IMR-90 (cell line): ENCODE measurements at regions not wholly inside any gene's neighbourhood (a gene's known extent, or its start where the extent isn't known, plus 50 kb on each side); places are given as distances from the start of the nearest gene placed in this dataset.
A peak's percentile ranks its signal among the peaks of the same experiment; 100 is the strongest.

Source experiments
- ATAC-seq: fragments of 200-7000 bp; cut with Tn5 transposase; 2 replicates; pipeline ENCODE4 v1.9.1; 2020; ENCODE audit warnings: low read depth, mild to moderate bottlenecking, moderate library complexity
- BruUV-seq: library from RNA; stranded (reverse); fragments of 400-500 nt; replicated peaks from 2 replicates; lab custom pipeline; 2021; lab: Mats Ljungman, UMichigan
- CTCF ChIA-PET: fragments of 300-600 bp; formaldehyde crosslinking; extraction: SDS; loops from one replicate; lab custom pipeline; 2021; ENCODE audit warnings: antibody characterized with exemption; lab: Yijun Ruan, JAX
- POLR2A ChIA-PET: fragments of 300-600 bp; sonication (Branson Sonifier 250); formaldehyde crosslinking; loops from one replicate; lab custom pipeline; 2022; ENCODE audit warnings: antibody characterized with exemption; ENCODE audit not compliant: unreplicated experiment; lab: Charles Lee
- DNase-seq: peaks from one replicate; pipeline ENCODE4 v3.0.0; 2013
- H2AFZ ChIP-seq: replicated peaks from 2 replicates; pipeline ENCODE3; 2013; ENCODE audit warnings: low read length, mild to moderate bottlenecking; ENCODE audit not compliant: poor library complexity
- H2AK5ac ChIP-seq: 2 replicates; pipeline ENCODE4 v1.6.1; 2013; ENCODE audit warnings: low read depth, low read length, inconsistent platforms
- H2AK9ac ChIP-seq: replicated peaks from 2 replicates; pipeline ENCODE3; 2013; ENCODE audit warnings: mild to moderate bottlenecking, low read depth, low read length, moderate library complexity; ENCODE audit not compliant: poor library complexity
- H2BK120ac ChIP-seq: 2 replicates; pipeline ENCODE4 v1.6.1; 2013; ENCODE audit warnings: low read depth, low read length, inconsistent platforms
- H2BK15ac ChIP-seq: 3 replicates; pipeline ENCODE4 v1.6.1; 2013; ENCODE audit warnings: low read depth, low read length, inconsistent platforms
- H2BK20ac ChIP-seq: 2 replicates; pipeline ENCODE4 v1.6.1; 2013; ENCODE audit warnings: low read depth, mild to moderate bottlenecking, inconsistent platforms, low read length, moderate library complexity
- H2BK5ac ChIP-seq: 2 replicates; pipeline ENCODE4 v1.6.1; 2013; ENCODE audit warnings: mild to moderate bottlenecking, low read depth, low read length, inconsistent platforms; ENCODE audit not compliant: poor library complexity, severe bottlenecking
- H3K14ac ChIP-seq: replicated peaks from 2 replicates; pipeline ENCODE4 v1.6.1; 2013; ENCODE audit warnings: low read depth, low read length, inconsistent platforms
- H3K18ac ChIP-seq: 2 replicates; pipeline ENCODE4 v1.6.1; 2013; ENCODE audit warnings: low read depth, low read length, control low read depth
- H3K23ac ChIP-seq: 2 replicates; pipeline ENCODE4 v1.6.1; 2013; ENCODE audit warnings: low read depth, low read length, inconsistent platforms
- H3K27ac ChIP-seq: 2 replicates; pipeline ENCODE4 v1.5.1; 2013; ENCODE audit warnings: mild to moderate bottlenecking, control low read depth, low read length; ENCODE audit not compliant: insufficient read depth
- H3K27me3 ChIP-seq: 2 replicates; pipeline ENCODE4 v1.6.1; 2013; ENCODE audit warnings: low read length; ENCODE audit not compliant: control insufficient read depth, insufficient read depth
- H3K36me3 ChIP-seq: 2 replicates; pipeline ENCODE4 v1.6.1; 2013; ENCODE audit warnings: low read length, mixed read lengths; ENCODE audit not compliant: control insufficient read depth, insufficient read depth
- H3K4ac ChIP-seq: 2 replicates; pipeline ENCODE4 v1.6.1; 2013; ENCODE audit warnings: low read depth, low read length, inconsistent platforms
- H3K4me1 ChIP-seq: 2 replicates; pipeline ENCODE4 v1.6.1; 2013; ENCODE audit warnings: low read length, mixed read lengths; ENCODE audit not compliant: control insufficient read depth, insufficient read depth
- H3K4me2 ChIP-seq: 2 replicates; pipeline ENCODE4 v1.6.1; 2013; ENCODE audit warnings: low read depth, mild to moderate bottlenecking, control low read depth, low read length, moderate library complexity
- H3K4me3 ChIP-seq: 2 replicates; pipeline ENCODE4 v1.5.1; 2013; ENCODE audit warnings: low read depth, mild to moderate bottlenecking, control low read depth, low read length, moderate library complexity; ENCODE audit not compliant: insufficient read depth
- H3K56ac ChIP-seq: 2 replicates; pipeline ENCODE4 v1.6.1; 2013; ENCODE audit warnings: low read length, inconsistent platforms; ENCODE audit not compliant: insufficient read depth; ENCODE audit errors: extremely low read depth
- H3K79me1 ChIP-seq, 2 experiments: 2 replicates each; pipeline ENCODE4 v1.6.1; 2013; ENCODE audit warnings: low read length in 2 of 2, inconsistent platforms in 1 of 2, low read depth in 1 of 2
- H3K9ac ChIP-seq: 2 replicates; pipeline ENCODE4 v1.6.1; 2013; ENCODE audit warnings: low read depth, low read length, control low read depth
- H3K9me1 ChIP-seq: 2 replicates; pipeline ENCODE4 v1.6.1; 2013; ENCODE audit warnings: low read length, inconsistent platforms; ENCODE audit not compliant: insufficient read depth
- H3K9me3 ChIP-seq: 2 replicates; pipeline ENCODE4 v1.6.1; 2013; ENCODE audit warnings: low read length; ENCODE audit not compliant: control insufficient read depth, insufficient read depth
- H4K20me1 ChIP-seq: 2 replicates; pipeline ENCODE4 v1.6.1; 2013; ENCODE audit warnings: low read length, inconsistent platforms; ENCODE audit not compliant: insufficient read depth
- H4K5ac ChIP-seq: 2 replicates; pipeline ENCODE4 v1.6.1; 2013; ENCODE audit warnings: mild to moderate bottlenecking, low read depth, low read length, control low read depth
- H4K8ac ChIP-seq, 2 experiments: 2 replicates each; pipeline ENCODE4 v1.6.1; 2013; ENCODE audit warnings: low read depth in 2 of 2, low read length in 2 of 2, control low read depth in 1 of 2, inconsistent platforms in 1 of 2
- H4K91ac ChIP-seq: 2 replicates; pipeline ENCODE4 v1.6.1; 2013; ENCODE audit warnings: low read depth, low read length, inconsistent platforms; ENCODE audit not compliant: insufficient read depth
- BHLHE40 ChIP-seq: fragments of 150-350 bp; IDR thresholded peaks from 2 replicates; pipeline ENCODE4 v1.6.1; 2016; ENCODE audit warnings: mild to moderate bottlenecking, low read depth, low read length
- CHD1 ChIP-seq: IDR thresholded peaks from 2 replicates; pipeline ENCODE4 v1.6.1; 2012; ENCODE audit warnings: low read depth, low read length, improper control_type of control experiment
- FOS ChIP-seq: fragments of 150-350 bp; IDR thresholded peaks from 2 replicates; pipeline ENCODE4 v1.6.1; 2016; ENCODE audit warnings: low read depth, low read length
- MAFK ChIP-seq: IDR thresholded peaks from 2 replicates; pipeline ENCODE4 v1.6.1; 2012; ENCODE audit warnings: low read depth, low read length, improper control_type of control experiment
- MAZ ChIP-seq: IDR thresholded peaks from 2 replicates; pipeline ENCODE4 v1.6.1; 2012; ENCODE audit warnings: low read depth, mild to moderate bottlenecking, low read length, improper control_type of control experiment, moderate library complexity, borderline replicate concordance
- NFE2L2 ChIP-seq: fragments of 150-350 bp; IDR thresholded peaks from 2 replicates; pipeline ENCODE4 v1.6.1; 2016; ENCODE audit warnings: low read depth, mild to moderate bottlenecking, low read length
- POLR2A ChIP-seq: IDR thresholded peaks from 2 replicates; pipeline ENCODE4 v1.6.1; 2012; ENCODE audit warnings: mild to moderate bottlenecking, low read depth, low read length
- RAD21 ChIP-seq: IDR thresholded peaks from 2 replicates; pipeline ENCODE4 v1.6.1; 2012; ENCODE audit warnings: low read length, improper control_type of control experiment
- RCOR1 ChIP-seq: IDR thresholded peaks from 2 replicates; pipeline ENCODE4 v1.6.1; 2012; ENCODE audit warnings: mild to moderate bottlenecking, low read length, improper control_type of control experiment; ENCODE audit not compliant: insufficient replicate concordance
- RFX5 ChIP-seq: IDR thresholded peaks from 2 replicates; pipeline ENCODE4 v1.8.0; 2012; ENCODE audit warnings: low read depth, mild to moderate bottlenecking, low read length, moderate library complexity
- WGBS, 2 experiments: methylation state at CpG; one replicate each; pipeline versions ENCODE4 v1.1.5 to v1.1.7; 2013; ENCODE audit warnings: missing lambda C conversion rate in 2 of 2; ENCODE audit not compliant: insufficient read length in 1 of 2; ENCODE audit errors: extremely low coverage in 2 of 2; 5-methylcytosine and 5-hydroxymethylcytosine counted together
- dilution Hi-C: fragments of 300-500 bp; cut with HindIII; formaldehyde crosslinking; loops from one replicate; pipeline ENCODE4 v1.14.3; 2018; ENCODE audit warnings: low sequenced_read_pairs; ENCODE audit not compliant: unreplicated experiment
- in situ Hi-C: fragments of 300-500 bp; cut with MboI; formaldehyde crosslinking; loops from 3 replicates; pipeline ENCODE4 v1.14.3; 2019; ENCODE audit warnings: low sequenced_read_pairs, inconsistent platforms, mixed read lengths
- intact Hi-C: fragments of 100-400 bp; cut with micrococcal nuclease; formaldehyde crosslinking; loops from 2 replicates; pipeline ENCODE4 v1.10.0; 2022
- TF ChIP-seq, protein P1 (sequence below): fragments of 150-350 bp; IDR thresholded peaks from 2 replicates; pipeline ENCODE4 v1.6.1; 2017; ENCODE audit warnings: mild to moderate bottlenecking, antibody characterized with exemption, low read length, low read depth
- TF ChIP-seq, protein P2 (sequence below): conservative IDR thresholded peaks from 2 replicates; pipeline ENCODE4 v1.5.1; 2012; ENCODE audit warnings: mild to moderate bottlenecking, low read depth, low read length, improper control_type of control experiment

DNA sequence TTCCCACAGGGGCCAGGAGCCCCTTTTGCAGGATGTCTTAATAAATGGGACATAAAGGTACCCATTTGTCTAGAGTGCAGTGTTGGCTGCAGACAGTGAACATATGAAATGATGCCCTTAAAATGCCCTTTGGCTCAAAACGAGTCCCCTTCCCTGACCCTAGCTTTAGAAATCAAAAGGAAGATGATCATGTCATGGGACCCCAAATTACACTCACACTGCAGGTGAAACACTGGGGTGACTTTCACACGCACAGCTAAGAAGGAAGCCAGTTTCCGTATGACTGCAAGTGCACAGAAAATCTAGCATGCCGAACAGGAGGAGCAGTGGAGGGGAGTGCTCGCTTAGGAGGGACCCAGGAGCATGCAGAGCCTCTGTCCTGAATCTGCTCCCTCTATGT is 154.5 kb upstream of the KLF14 start:
- no peaks in the 10 kb centered on the region for H3K9me3 ChIP-seq
- peak overlapping the region; percentile 90; the same call in 1 of the 2 replicates for H2BK20ac ChIP-seq
- H4K20me1 ChIP-seq: peaks cover 93% of the 10 kb centered on the region
- in situ Hi-C loops: no loop called here
- DNase-seq (no peak), ATAC-seq (no peak)
- H2AK9ac ChIP-seq: no peak overlapping the region
- peak overlapping the region; percentile 6 for H3K4me2 ChIP-seq
- peaks cover 0 to 45% of the 10 kb centered on the region in 2 experiments; a peak in 3 of 4 replicates for H3K79me1 ChIP-seq
- H3K27ac ChIP-seq: peak overlapping the region; percentile 84
- peak overlapping the region; percentile 37; the same call in 2 of the 3 replicates for H2BK15ac ChIP-seq
- H4K5ac ChIP-seq: peak overlapping the region; percentile 65
- H4K8ac ChIP-seq: peak overlapping the region; percentile 25 to 90
- peak overlapping the region; percentile 94 for H3K4ac ChIP-seq
- POLR2A ChIA-PET: interaction anchor here (0.6 kb wide), 1 partner anchor 11 kb away, joined by 4 read pairs; no protein-coding TSS in a partner anchor
- peaks cover 45% of the 10 kb centered on the region for H3K4me1 ChIP-seq
- peak overlapping the region; percentile 36 for H2AFZ ChIP-seq
- H3K56ac ChIP-seq: peak overlapping the region; percentile 72
- peak overlapping the region; percentile 42 for H3K9ac ChIP-seq
- BruUV-seq: no TSS peak
- intact Hi-C loops: no loop called here
- peaks cover 24% of the 10 kb centered on the region for H3K9me1 ChIP-seq
- H3K23ac ChIP-seq: peak overlapping the region; percentile 91
- CTCF ChIA-PET: interaction anchor here (1.3 to 1.8 kb wide), 2 partner anchors 8 to 16 kb away, joined by 3 to 11 read pairs; no protein-coding TSS in a partner anchor
- peak overlapping the region; percentile 20 for H3K18ac ChIP-seq
- H3K14ac ChIP-seq: peak overlapping the region; percentile 84
- WGBS, 2 experiments: no CpG with 5 or more reads among the region's 5 CpGs
- no peaks in the 10 kb centered on the region for H3K27me3 ChIP-seq
- H2BK5ac ChIP-seq: peak overlapping the region; percentile 93
- peak overlapping the region; percentile 91 for H4K91ac ChIP-seq
- peaks cover 55% of the 10 kb centered on the region for H3K36me3 ChIP-seq
- H3K4me3 ChIP-seq: no peak overlapping the region
- H2BK120ac ChIP-seq: peak overlapping the region; percentile 90
- no peak for TF ChIP-seq CHD1
- TF ChIP-seq MAFK: no peak
- no peak for TF ChIP-seq MAZ
- TF ChIP-seq, protein P1, sequence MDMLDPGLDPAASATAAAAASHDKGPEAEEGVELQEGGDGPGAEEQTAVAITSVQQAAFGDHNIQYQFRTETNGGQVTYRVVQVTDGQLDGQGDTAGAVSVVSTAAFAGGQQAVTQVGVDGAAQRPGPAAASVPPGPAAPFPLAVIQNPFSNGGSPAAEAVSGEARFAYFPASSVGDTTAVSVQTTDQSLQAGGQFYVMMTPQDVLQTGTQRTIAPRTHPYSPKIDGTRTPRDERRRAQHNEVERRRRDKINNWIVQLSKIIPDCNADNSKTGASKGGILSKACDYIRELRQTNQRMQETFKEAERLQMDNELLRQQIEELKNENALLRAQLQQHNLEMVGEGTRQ: no peak
- TF ChIP-seq FOS: no peak
- no peak for TF ChIP-seq RFX5
- TF ChIP-seq POLR2A: no peak
- TF ChIP-seq, protein P2, sequence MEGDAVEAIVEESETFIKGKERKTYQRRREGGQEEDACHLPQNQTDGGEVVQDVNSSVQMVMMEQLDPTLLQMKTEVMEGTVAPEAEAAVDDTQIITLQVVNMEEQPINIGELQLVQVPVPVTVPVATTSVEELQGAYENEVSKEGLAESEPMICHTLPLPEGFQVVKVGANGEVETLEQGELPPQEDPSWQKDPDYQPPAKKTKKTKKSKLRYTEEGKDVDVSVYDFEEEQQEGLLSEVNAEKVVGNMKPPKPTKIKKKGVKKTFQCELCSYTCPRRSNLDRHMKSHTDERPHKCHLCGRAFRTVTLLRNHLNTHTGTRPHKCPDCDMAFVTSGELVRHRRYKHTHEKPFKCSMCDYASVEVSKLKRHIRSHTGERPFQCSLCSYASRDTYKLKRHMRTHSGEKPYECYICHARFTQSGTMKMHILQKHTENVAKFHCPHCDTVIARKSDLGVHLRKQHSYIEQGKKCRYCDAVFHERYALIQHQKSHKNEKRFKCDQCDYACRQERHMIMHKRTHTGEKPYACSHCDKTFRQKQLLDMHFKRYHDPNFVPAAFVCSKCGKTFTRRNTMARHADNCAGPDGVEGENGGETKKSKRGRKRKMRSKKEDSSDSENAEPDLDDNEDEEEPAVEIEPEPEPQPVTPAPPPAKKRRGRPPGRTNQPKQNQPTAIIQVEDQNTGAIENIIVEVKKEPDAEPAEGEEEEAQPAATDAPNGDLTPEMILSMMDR: no peak
- no peak for TF ChIP-seq BHLHE40
- TF ChIP-seq RCOR1: no peak
- TF ChIP-seq NFE2L2: no peak
- no peak for TF ChIP-seq RAD21
- H2AK5ac ChIP-seq: peak overlapping the region; percentile 95
- dilution Hi-C loops: no loop called here
